H1 (cell line): ENCODE measurements at regions not wholly inside any gene's neighbourhood (a gene's known extent, or its start where the extent isn't known, plus 50 kb on each side); places are given as distances from the start of the nearest gene placed in this dataset.

Experiments
- CHD7 ChIP-seq: fragments of 300-600 bp; sonication (generic); IDR thresholded peaks from 2 replicates; pipeline ENCODE4 v1.7.1; 2012; ENCODE audit warnings: low read length, moderate library complexity, mild to moderate bottlenecking, inconsistent platforms; ENCODE audit not compliant: insufficient replicate concordance
- EZH2 ChIP-seq: fragments of 200-600 bp; sonication (generic); IDR thresholded peaks from 2 replicates; pipeline ENCODE4 v1.7.1; 2012; ENCODE audit warnings: low read depth, mild to moderate bottlenecking, moderate library complexity, low read length, inconsistent platforms; ENCODE audit not compliant: severe bottlenecking
- POLR2AphosphoS5 ChIP-seq: IDR thresholded peaks from 2 replicates; pipeline ENCODE4 v1.6.1; 2011; ENCODE audit warnings: low read depth, low read length
- RAD21 ChIP-seq, 2 experiments: IDR thresholded peaks in 1 of 2; conservative IDR thresholded peaks in 1 of 2; 2 replicates each; pipeline ENCODE4 v1.6.1; 2011; ENCODE audit warnings: low read depth in 2 of 2, low read length in 2 of 2, improper control_type of control experiment in 1 of 2, inconsistent platforms in 1 of 2, mild to moderate bottlenecking in 1 of 2, moderate library complexity in 1 of 2
- USF2 ChIP-seq: IDR thresholded peaks from 2 replicates; pipeline ENCODE4 v1.6.1; 2011; ENCODE audit warnings: low read length, improper control_type of control experiment
- TF ChIP-seq, protein P1 (sequence below), 3 experiments: IDR thresholded peaks; 1 replicate in 2 of 3; 2 replicates in 1 of 3; pipeline versions ENCODE4 v1.5.1 to v1.6.1; 2011; ENCODE audit warnings: low read length in 3 of 3, mild to moderate bottlenecking in 3 of 3, inconsistent platforms in 2 of 3, low read depth in 1 of 3, moderate library complexity in 1 of 3; ENCODE audit not compliant: insufficient read depth in 1 of 3; ENCODE audit errors: control extremely low read depth in 1 of 3
- TF ChIP-seq, protein P2 (sequence below): IDR thresholded peaks from 2 replicates; pipeline ENCODE4 v1.6.1; 2011; ENCODE audit warnings: low read depth, mild to moderate bottlenecking, low read length; ENCODE audit not compliant: insufficient read depth

DNA sequence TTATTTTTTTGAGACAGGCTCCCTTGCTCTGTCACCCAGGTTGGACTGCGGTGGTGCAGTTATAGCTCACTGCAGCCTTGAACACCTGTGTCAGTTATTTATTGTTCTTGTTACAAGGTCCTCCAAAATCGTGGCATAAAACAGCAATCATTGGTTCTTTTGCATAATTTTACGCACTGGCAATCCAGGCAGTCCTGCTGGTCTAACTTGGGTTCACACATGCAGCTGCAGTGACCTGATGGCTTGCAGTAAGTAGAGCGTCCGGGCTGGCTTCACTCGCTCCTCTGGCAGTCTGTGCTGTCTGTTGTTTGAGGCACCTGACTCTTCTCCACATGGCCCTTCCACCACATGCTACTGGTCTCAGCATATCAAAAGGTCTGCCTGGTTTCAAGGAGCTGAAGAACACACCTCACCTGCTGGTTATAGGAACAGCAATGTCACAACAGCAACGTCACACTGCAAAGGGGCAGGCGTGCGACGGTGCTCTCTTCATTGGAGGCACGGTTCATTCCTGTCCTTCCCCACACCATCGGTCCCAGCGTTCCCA, 894.6 kb downstream of the TRIML1 start:
- TF ChIP-seq, protein P1, sequence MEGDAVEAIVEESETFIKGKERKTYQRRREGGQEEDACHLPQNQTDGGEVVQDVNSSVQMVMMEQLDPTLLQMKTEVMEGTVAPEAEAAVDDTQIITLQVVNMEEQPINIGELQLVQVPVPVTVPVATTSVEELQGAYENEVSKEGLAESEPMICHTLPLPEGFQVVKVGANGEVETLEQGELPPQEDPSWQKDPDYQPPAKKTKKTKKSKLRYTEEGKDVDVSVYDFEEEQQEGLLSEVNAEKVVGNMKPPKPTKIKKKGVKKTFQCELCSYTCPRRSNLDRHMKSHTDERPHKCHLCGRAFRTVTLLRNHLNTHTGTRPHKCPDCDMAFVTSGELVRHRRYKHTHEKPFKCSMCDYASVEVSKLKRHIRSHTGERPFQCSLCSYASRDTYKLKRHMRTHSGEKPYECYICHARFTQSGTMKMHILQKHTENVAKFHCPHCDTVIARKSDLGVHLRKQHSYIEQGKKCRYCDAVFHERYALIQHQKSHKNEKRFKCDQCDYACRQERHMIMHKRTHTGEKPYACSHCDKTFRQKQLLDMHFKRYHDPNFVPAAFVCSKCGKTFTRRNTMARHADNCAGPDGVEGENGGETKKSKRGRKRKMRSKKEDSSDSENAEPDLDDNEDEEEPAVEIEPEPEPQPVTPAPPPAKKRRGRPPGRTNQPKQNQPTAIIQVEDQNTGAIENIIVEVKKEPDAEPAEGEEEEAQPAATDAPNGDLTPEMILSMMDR (IDR thresholded peaks at IDR 0.05; ENCODE audit: control extremely low read depth in 1 of 3, insufficient read depth in 1 of 3, low read depth in 1 of 3, low read length in 3 of 3) = no peak
- TF ChIP-seq USF2 (no peak), EZH2 (no peak), RAD21 (IDR thresholded peaks at IDR 0.05 in 1 of 2, conservative IDR thresholded peaks at IDR 0.05 in 1 of 2; ENCODE audit: low read depth in 2 of 2, low read length in 2 of 2) (no peak), POLR2AphosphoS5 (no peak), CHD7 (no peak)
- TF ChIP-seq, protein P2, sequence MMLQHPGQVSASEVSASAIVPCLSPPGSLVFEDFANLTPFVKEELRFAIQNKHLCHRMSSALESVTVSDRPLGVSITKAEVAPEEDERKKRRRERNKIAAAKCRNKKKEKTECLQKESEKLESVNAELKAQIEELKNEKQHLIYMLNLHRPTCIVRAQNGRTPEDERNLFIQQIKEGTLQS = no peak
